ENCODE measurements at regions not wholly inside any gene's neighbourhood (a gene's known extent, or its start where the extent isn't known, plus 50 kb on each side); places are given as distances from the start of the nearest gene placed in this dataset.

GRCh38 chr12:94062796-94063635 lies 85.4 kb upstream of the PLXNC1 start:
- Histone ChIP-seq H3K4me1 (no peaks in the 10 kb centered on the region), H3K4me3 (ENCODE audit: low read depth, low read length) (no peak overlapping the region), H3K27me3 (no peaks in the 10 kb centered on the region), H3K9me3 (no peaks in the 10 kb centered on the region), H3K36me3 (no peaks in the 10 kb centered on the region)
- TF ChIP-seq CTCF (IDR thresholded peaks at IDR 0.05; ENCODE audit: low read depth, low read length): no peak
- DNase-seq: no peak

DNA sequence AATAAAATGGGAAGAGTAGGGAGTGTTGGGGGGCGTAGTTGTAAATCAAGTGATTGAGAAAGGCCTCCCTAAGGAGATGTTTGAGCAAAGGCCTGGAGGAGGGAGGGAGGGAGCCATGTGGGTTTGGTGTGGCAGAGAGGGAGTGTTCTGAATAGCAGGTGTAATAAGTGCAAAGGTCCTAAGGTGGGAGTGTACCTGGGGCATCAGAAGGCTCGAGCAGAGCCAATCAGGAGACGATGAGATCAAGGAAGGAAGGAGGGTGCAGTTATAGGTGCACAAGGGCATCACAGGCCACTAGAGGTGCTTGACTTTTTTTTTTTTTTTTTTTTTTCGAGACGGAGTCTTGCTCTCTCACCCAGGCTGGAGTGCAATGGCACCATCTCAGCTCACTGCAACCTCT lies 77.9 kb upstream of the PLXNC1 start:
- H3K4me1 ChIP-seq: no peaks in the 10 kb centered on the region
- no peaks in the 10 kb centered on the region for H3K27me3 ChIP-seq
- H3K9me3 ChIP-seq: no peaks in the 10 kb centered on the region
- TF ChIP-seq CTCF (IDR thresholded peaks at IDR 0.05; ENCODE audit: low read depth, low read length): no peak
- no peak for DNase-seq
- no peak overlapping the region for H3K4me3 ChIP-seq (ENCODE audit: low read depth, low read length)
- H3K36me3 ChIP-seq: no peaks in the 10 kb centered on the region

DNA sequence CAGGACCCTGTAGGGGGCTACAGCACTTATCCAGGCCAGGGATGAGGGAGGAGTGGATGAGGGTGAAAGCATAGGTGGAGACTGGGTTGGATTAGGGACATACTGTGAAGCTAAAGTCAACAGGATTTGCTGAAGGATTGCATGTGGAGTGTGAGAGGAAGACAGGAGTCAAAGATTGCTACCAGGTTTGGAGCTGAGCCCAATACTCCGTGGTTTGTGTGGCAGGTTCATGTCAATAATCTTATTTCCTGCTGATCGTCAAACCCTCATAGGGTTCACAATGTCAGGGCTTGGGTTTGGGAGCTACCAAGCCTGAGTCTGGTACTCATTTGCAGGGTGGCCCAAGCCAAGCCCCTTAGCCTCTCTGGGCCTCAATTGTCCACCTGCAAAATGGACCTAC lies 77.1 kb upstream of the PLXNC1 start:
- Histone ChIP-seq H3K36me3 (no peaks in the 10 kb centered on the region), H3K4me1 (no peaks in the 10 kb centered on the region), H3K27me3 (no peaks in the 10 kb centered on the region), H3K4me3 (ENCODE audit: low read depth, low read length) (no peak overlapping the region), H3K9me3 (no peaks in the 10 kb centered on the region)
- TF ChIP-seq CTCF (IDR thresholded peaks at IDR 0.05; ENCODE audit: low read depth, low read length): no peak
- no peak for DNase-seq

- no peak for DNase-seq
- Histone ChIP-seq H3K9me3 (no peaks in the 10 kb centered on the region), H3K4me1 (no peaks in the 10 kb centered on the region), H3K4me3 (ENCODE audit: low read depth, low read length) (no peak overlapping the region), H3K27me3 (no peaks in the 10 kb centered on the region), H3K36me3 (no peaks in the 10 kb centered on the region)
- TF ChIP-seq CTCF (IDR thresholded peaks at IDR 0.05; ENCODE audit: low read depth, low read length): no peak
These were observed 74.8 kb upstream of the PLXNC1 start for GRCh38 chr12:94073441-94074051.

DNA sequence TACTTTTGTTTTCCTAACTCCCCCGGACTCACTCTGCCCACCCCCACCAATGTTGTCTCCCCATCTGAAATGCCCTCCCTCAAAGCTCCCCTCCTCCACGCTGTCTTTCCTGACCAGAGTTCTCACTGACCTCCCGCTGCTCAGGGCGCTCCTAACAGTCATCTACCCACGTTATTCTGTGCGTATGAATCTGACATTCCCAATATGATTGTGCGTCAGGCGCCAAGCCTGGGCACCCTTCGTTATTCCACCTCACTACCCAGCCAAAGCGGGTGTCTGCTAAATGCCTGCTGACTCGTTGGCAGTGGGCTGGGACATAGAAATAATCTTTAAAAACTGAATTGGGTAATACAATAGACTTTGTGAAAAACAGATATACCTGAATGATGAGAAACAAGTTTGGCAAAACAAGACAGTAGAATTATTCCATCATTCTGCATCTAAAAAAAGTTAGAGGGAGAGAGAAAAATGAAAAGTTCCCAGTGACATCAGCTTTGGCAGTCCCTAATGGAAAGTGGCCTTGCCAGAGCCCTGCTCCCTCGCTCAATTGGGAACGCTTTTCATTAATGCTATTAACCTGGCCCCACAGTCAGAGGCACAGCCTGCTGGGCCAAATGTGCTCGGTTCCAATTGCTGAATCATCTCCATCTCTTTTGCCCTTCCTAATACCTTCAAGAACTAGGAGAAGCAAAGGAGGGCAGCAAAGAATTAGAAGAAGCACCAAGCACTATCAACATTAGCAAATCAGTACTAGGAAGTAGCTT lies 74.0 kb upstream of the PLXNC1 start:
- TF ChIP-seq CTCF (IDR thresholded peaks at IDR 0.05; ENCODE audit: low read depth, low read length): no peak
- H3K4me3 ChIP-seq (ENCODE audit: low read depth, low read length): no peak overlapping the region
- no peaks in the 10 kb centered on the region for H3K36me3 ChIP-seq
- no peaks in the 10 kb centered on the region for H3K9me3 ChIP-seq
- DNase-seq: no peak
- no peaks in the 10 kb centered on the region for H3K4me1 ChIP-seq
- H3K27me3 ChIP-seq: no peaks in the 10 kb centered on the region
